Aorta (tissue), 5 donors: ENCODE measurements at regions not wholly inside any gene's neighbourhood (a gene's known extent, or its start where the extent isn't known, plus 50 kb on each side); places are given as distances from the start of the nearest gene placed in this dataset.
"Not testable (repeated sequence)": the region's sequence is repeated elsewhere in the genome, so short reads cannot be mapped to it uniquely, and the experiment has no call there.

Experiments
- ATAC-seq: fragments of 200-7000 bp; cut with Tn5 transposase; one replicate; pipeline ENCODE4 v1.9.1; 2022; ENCODE audit warnings: moderate library complexity; ENCODE audit not compliant: low FRiP score
- DNase-seq, 2 donors: peaks; one replicate each; pipeline ENCODE4 v3.0.0-alpha.2; 2020
- H3K27ac ChIP-seq, 2 donors: one replicate each; pipeline ENCODE4 v1.5.1; 2013; ENCODE audit warnings: low read length in 2 of 2, mild to moderate bottlenecking in 2 of 2, moderate library complexity in 2 of 2, control low read depth in 1 of 2, inconsistent platforms in 1 of 2, low read depth in 1 of 2
- H3K27me3 ChIP-seq, 2 donors: one replicate each; pipeline ENCODE4 v1.6.1; 2013; ENCODE audit warnings: control low read depth in 1 of 2, low read length in 1 of 2, mild to moderate bottlenecking in 1 of 2, moderate library complexity in 1 of 2; ENCODE audit not compliant: insufficient read depth in 2 of 2, control insufficient read depth in 1 of 2
- H3K36me3 ChIP-seq, 2 donors: one replicate each; pipeline ENCODE4 v1.6.1; 2013; ENCODE audit warnings: control low read depth in 1 of 2, low read length in 1 of 2, mild to moderate bottlenecking in 1 of 2; ENCODE audit not compliant: insufficient read depth in 2 of 2, control insufficient read depth in 1 of 2
- H3K4me1 ChIP-seq, 2 donors: one replicate each; pipeline ENCODE4 v1.6.1; 2013; ENCODE audit warnings: low read length in 2 of 2, control low read depth in 1 of 2, mild to moderate bottlenecking in 1 of 2, moderate library complexity in 1 of 2; ENCODE audit not compliant: insufficient read depth in 2 of 2, control insufficient read depth in 1 of 2
- H3K4me3 ChIP-seq, 2 donors: one replicate each; pipeline ENCODE4 v1.5.1; 2013; ENCODE audit warnings: low read length in 2 of 2, control low read depth in 1 of 2, mild to moderate bottlenecking in 1 of 2
- H3K9me3 ChIP-seq: one replicate; pipeline ENCODE4 v1.6.1; 2013; ENCODE audit warnings: mild to moderate bottlenecking, low read length; ENCODE audit not compliant: control insufficient read depth
- WGBS, 2 donors: extraction: QIAGEN DNeasy Blood & Tissue Kit; methylation state at CpG; one replicate each; pipeline ENCODE4 v1.1.7; 2013; 5-methylcytosine and 5-hydroxymethylcytosine counted together
- intact Hi-C, 2 donors: fragments of 100-400 bp; cut with DNase I; formaldehyde crosslinking; loops; one replicate each; pipeline versions ENCODE4 v1.14.2 to v1.15.0; 2022
- donor health status: healthy with polysubstance abuse.
- donor health status: Bipolar disorder and iron deficiency.
- donor health status: DM: no; HTN: no; CAD: no.
- donor health status: DM: no; HTN: no; CAD: no.
- donor health status: DM: yes; HTN: yes; CAD: no.

DNA sequence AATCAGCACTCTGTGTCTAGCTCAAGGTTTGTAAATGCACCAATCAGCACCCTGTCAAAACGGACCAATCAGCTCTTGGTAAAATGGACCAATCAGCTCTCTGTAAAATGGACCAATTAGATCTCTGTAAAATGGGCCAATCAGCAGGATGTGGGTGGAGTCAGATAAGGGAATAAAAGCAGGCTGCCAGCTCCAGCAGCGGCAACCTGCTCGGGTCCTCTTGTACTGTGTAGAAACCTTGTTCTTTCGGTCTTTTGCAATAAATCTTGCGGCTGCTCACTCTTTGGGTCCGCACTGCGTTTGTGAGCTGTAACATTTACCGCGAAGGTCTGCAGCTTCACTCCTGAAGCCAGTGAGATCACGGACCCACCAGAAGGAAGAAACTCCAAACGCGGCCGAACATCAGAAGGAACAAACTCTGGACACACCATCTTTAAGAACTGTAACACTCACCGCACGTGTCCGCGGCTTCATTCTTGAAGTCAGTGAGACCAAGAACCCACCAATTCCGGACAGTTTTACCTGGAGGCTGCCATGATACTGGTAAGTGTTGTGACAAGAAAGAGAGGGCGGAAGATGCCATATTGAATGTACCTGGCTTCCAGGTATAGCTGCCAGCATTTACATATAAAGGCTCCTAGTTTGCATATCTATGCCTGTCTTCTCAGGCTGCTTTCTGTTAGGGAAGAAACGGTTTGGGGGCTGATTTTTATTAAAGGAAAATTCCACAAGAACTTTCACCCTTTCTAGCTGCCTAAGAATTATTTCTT is 758.5 kb upstream of the CTNND2 start:
- Histone ChIP-seq H3K4me1 (no peaks in the 10 kb centered on the region), H3K27me3 (no peaks in the 10 kb centered on the region), H3K9me3 (peaks cover 2% of the 10 kb centered on the region), H3K27ac (no peak overlapping the region), H3K4me3 (no peak overlapping the region), H3K36me3 (no peaks in the 10 kb centered on the region)
- peak in 1 of 2 donors; percentile 46 for DNase-seq
- ATAC-seq: no peak
- intact Hi-C loops: no loop called here
- 90 to 92% methylated on average over 20 of the region's 20 CpGs for WGBS, 2 donors

DNA sequence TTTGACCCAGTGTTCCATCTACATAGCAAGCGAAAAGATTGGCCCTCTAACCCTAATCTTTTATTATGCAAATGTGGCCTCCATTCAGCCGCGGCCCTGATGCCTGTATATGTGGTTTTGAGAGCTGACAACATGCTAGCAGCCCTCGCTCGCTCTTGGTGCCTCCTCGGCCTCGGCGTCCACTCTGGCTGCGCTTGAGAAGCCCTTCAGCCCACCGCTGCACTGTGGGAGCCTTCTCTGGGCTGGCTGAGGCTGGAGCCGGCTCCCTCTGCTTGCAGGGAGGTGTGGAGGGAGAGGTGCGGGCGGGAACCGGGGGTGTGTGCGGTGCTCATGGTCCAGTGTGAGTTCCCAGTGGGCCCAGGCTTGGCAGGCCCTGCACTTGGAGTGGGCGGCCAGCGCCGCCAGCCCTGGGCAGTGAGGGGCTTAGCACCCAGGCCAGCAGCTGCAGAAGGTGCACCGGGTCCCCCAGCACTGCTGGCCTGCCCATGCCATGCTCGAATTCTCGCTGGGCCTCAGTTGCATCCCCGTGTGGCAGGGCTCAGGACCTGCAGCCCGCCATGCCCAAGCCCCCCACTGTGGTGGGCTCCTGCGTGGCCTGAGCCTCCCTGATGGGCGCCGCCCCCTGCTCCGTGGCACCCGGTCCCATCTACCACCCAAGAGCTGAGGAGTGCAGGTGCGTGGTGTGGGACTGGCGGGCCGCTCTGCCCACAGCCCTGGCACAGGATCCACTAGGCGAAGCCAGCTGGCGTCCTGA is 757.5 kb upstream of the CTNND2 start:
- 94% methylated on average over 29 to 33 of the region's 33 CpGs for WGBS, 2 donors
- Histone ChIP-seq H3K27me3 (no peaks in the 10 kb centered on the region), H3K4me1 (no peaks in the 10 kb centered on the region), H3K9me3 (peaks cover 2% of the 10 kb centered on the region), H3K4me3 (no peak overlapping the region), H3K36me3 (no peaks in the 10 kb centered on the region), H3K27ac (no peak overlapping the region)
- intact Hi-C loops: no loop called here
- ATAC-seq: no peak
- peak in 1 of 2 donors; percentile 46 for DNase-seq

DNA sequence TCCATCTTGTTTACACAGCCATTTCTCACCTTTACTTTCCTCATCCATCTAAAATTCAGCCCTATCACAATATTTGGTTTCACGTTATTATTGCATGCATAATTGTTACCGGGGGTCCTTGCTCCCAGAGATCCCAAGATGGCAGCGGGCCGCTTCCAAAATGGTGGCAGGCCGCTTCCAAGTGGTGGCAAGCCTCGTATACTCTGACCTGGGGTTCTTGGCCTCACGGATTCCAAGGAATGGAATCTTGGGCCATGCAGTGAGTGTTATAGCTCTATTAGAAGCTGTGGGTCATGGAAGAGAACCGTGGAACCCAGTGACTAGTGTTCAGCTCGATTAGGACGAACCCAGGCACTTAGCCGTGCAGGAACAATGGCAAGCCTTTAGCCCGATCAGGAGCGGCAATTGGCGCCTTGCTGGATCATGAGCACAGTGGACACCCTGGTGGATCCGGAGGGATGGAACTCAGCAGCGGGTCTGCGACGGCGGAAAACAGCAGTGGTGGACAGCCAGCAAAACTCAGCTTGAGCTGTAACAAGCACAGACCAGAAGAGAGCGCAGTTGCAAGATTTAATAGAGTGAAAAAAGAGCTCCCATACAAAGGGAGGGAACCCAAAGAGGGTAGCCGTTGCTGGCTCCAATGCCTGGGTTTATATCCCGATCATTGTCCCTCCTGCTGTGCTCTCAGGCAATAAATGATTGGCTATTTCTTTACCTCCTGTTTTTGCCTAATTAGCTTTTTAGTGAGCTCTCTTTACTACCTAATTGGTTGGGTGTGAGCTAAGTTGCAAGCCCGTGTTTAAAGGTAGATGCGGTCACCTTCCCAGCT is 756.2 kb upstream of the CTNND2 start:
- DNase-seq, H3K9me3 ChIP-seq, H3K27ac ChIP-seq, H3K27me3 ChIP-seq, ATAC-seq, intact Hi-C loops, H3K4me1 ChIP-seq, H3K36me3 ChIP-seq, H3K4me3 ChIP-seq: not testable (repeated sequence)
- 88 to 92% methylated on average over 23 to 24 of the region's 24 CpGs for WGBS, 2 donors

DNA sequence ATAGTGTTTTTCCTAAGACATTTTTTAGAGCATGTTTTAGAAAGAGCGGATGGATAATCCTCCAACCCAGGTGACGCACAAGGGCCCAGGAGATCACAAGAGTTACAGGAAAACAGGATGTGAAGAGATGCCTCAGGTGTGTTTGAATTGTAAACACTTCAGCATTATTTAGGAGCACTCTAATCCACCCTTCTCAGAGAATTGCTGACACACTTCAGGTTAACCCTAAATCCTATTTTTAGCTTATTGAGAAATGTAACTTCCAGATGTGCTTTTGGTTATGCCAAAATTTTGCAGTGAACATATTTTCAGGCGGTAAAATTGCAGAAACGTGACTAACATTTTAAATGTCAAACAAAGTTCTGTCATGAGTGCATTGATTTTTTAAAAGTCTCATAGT is 755.4 kb upstream of the CTNND2 start:
- ATAC-seq: no peak
- Histone ChIP-seq H3K27ac (no peak overlapping the region), H3K27me3 (no peaks in the 10 kb centered on the region), H3K36me3 (no peaks in the 10 kb centered on the region), H3K4me1 (no peaks in the 10 kb centered on the region), H3K9me3 (peaks cover 2% of the 10 kb centered on the region), H3K4me3 (no peak overlapping the region)
- 72 to 83% methylated on average over 4 of the region's 4 CpGs for WGBS, 2 donors
- intact Hi-C loops: no loop called here
- no peak for DNase-seq

DNA sequence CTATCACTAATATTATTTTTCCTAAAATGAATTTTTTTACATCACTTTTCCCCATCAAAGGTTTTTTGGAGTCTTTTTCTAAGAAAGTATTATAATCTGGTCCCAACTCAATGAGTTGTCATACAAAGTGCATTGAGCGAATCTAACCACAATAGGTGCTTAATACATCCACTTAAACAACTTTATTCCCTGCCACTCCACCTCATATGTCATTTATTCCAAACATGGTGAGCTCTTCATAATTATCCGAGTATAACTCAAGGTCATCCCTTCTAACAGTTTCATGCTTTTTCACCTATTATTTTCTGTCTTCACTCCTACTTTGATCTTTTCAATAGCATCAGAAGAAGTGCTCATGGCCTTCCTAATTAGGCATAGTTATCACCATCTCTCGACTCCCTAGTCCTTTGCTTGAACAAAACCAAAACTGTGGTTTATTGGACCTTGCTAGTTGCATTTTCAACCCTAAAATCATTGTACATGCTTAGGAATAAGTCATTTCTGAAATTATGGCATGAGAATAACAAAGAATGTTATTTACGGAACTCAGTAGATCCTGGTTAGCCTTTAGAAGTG is 754.7 kb upstream of the CTNND2 start:
- DNase-seq: no peak
- no peak overlapping the region for H3K27ac ChIP-seq
- H3K4me3 ChIP-seq: no peak overlapping the region
- H3K27me3 ChIP-seq: no peaks in the 10 kb centered on the region
- 77% methylated on average over 4 of the region's 4 CpGs for WGBS, 2 donors
- peaks cover 2% of the 10 kb centered on the region for H3K9me3 ChIP-seq
- ATAC-seq: no peak
- H3K36me3 ChIP-seq: no peaks in the 10 kb centered on the region
- H3K4me1 ChIP-seq: no peaks in the 10 kb centered on the region
- intact Hi-C loops: no loop called here

DNA sequence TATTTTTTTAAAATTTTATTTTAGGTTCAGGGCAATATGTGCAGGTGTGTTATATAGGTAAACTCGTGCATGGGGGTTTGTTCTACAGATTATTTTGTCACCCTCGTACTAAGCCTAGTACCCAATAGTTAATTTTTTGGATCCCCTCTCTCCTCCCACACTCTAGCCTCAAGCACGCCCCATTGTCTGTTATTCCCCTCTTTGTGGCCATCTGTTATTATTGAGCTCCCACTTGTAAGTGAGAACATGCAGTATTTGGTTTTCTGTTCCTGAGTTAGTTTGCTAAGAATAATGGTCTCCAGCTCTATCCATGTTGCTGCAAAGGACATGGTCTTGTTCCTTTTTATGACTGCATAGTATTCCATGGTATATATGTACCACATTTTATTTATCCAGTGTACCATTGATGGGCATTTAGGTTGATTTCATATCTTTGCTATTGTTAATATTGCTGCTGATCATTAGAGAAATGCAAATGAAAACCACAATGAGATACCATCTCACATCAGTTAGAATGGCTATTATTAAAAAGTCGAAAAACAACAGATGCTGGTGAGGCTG is 753.7 kb upstream of the CTNND2 start:
- WGBS, 2 donors: 71 to 78% methylated on average over 4 of the region's 4 CpGs
- H3K27me3 ChIP-seq, H3K4me1 ChIP-seq, H3K9me3 ChIP-seq, H3K27ac ChIP-seq, intact Hi-C loops, ATAC-seq, DNase-seq, H3K4me3 ChIP-seq, H3K36me3 ChIP-seq: not testable (repeated sequence)

DNA sequence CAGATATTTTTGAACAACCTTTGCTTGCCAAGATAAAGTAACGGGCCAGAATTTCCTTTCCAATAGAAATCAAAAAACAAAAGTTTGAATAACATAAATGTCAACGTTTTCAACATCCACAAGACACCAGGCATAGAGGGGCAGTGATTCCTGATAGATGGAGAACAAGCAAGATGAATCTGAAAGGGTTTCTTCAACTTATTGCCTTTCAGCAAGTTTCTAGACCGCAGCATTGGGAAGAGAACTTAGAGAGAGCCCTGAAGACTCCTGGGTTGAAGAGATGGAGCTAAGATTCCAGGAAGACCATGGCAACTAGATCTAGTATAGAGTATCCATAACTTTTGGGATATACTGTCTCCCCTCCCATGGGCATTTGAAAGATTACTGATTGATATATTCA is 751.4 kb upstream of the CTNND2 start:
- DNase-seq (no peak), ATAC-seq (no peak)
- H3K4me3 ChIP-seq: no peak overlapping the region
- H3K27me3 ChIP-seq: no peaks in the 10 kb centered on the region
- 60 to 65% methylated on average over 3 of the region's 3 CpGs for WGBS, 2 donors
- no peaks in the 10 kb centered on the region for H3K4me1 ChIP-seq
- no peaks in the 10 kb centered on the region for H3K9me3 ChIP-seq
- no peak overlapping the region for H3K27ac ChIP-seq
- intact Hi-C loops: no loop called here
- no peaks in the 10 kb centered on the region for H3K36me3 ChIP-seq

DNA sequence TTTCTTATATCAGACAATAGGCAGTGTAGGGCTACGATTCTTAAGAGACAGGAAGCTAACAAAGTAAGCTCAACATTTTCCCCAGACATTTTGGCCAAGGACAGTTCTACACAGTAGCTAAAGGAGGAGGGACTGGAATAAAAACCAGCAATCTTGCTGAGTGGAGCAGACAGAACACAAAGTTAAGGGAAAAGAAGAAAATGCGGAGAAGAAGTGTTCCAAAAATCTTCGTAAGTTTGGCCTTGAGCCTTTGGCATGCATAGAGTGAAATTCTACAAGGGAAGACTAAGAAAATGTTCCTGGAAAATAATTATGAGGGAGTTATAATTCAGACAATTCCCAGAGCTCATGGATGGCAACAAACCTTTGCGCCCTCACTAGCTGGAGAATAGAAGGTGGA is 748.0 kb upstream of the CTNND2 start:
- ATAC-seq (no peak), DNase-seq (no peak)
- Histone ChIP-seq H3K36me3 (no peaks in the 10 kb centered on the region), H3K9me3 (no peaks in the 10 kb centered on the region), H3K4me1 (no peaks in the 10 kb centered on the region), H3K4me3 (no peak overlapping the region), H3K27me3 (no peaks in the 10 kb centered on the region), H3K27ac (no peak overlapping the region)
- 72 to 73% methylated on average over 4 of the region's 4 CpGs for WGBS, 2 donors
- intact Hi-C loops: no loop called here
